ENCODE measurements at regions not wholly inside any gene's neighbourhood (a gene's known extent, or its start where the extent isn't known, plus 50 kb on each side); places are given as distances from the start of the nearest gene placed in this dataset.

GRCh38 chr3:170732660-170733245, 137.2 kb downstream of the RPL22L1 start:
- no peak for FAIRE-seq
- DNase-seq (ENCODE audit: low spot score): no peak

- no peak for DNase-seq (ENCODE audit: low spot score)
- FAIRE-seq: no peak
Observed at GRCh38 chr3:170731281-170731680, 138.7 kb downstream of the RPL22L1 start.

- DNase-seq (ENCODE audit: low spot score): no peak
- FAIRE-seq: no peak
Observed at GRCh38 chr3:170730071-170730812, 139.8 kb downstream of the RPL22L1 start.

GRCh38 chr3:170728181-170728580, 141.8 kb downstream of the RPL22L1 start:
- FAIRE-seq (no peak), DNase-seq (ENCODE audit: low spot score) (no peak)

GRCh38 chr3:170727754-170728153, 141.9 kb upstream of the SLC7A14 start:
- DNase-seq (ENCODE audit: low spot score): no peak
- FAIRE-seq: no peak

- FAIRE-seq: no peak
Observed at GRCh38 chr3:170726976-170727661, 141.2 kb upstream of the SLC7A14 start.

GRCh38 chr3:170725285-170725731, 139.4 kb upstream of the SLC7A14 start:
- DNase-seq (ENCODE audit: low spot score) (peak; percentile 32), FAIRE-seq (no peak)

More at GRCh38 chr3:170726976-170727661, 141.2 kb upstream of the SLC7A14 start:
- DNase-seq (ENCODE audit: low spot score): peak; percentile 90

GRCh38 chr3:170724599-170725280, 138.9 kb upstream of the SLC7A14 start:
- DNase-seq (ENCODE audit: low spot score) (peak; percentile 53), FAIRE-seq (peak; percentile 30)

- FAIRE-seq (peak; percentile 73), DNase-seq (ENCODE audit: low spot score) (no peak)
Observed at GRCh38 chr3:170723241-170723640, 137.4 kb upstream of the SLC7A14 start.

GRCh38 chr3:170721563-170721962, 135.7 kb upstream of the SLC7A14 start:
- DNase-seq (ENCODE audit: low spot score): no peak

GRCh38 chr3:170719300-170719699, 133.4 kb upstream of the SLC7A14 start:
- no peak for FAIRE-seq
- no peak for DNase-seq (ENCODE audit: low spot score)

More at GRCh38 chr3:170721563-170721962, 135.7 kb upstream of the SLC7A14 start:
- FAIRE-seq: no peak

- FAIRE-seq (no peak), DNase-seq (ENCODE audit: low spot score) (no peak)
Observed at GRCh38 chr3:170718848-170719247, 133.0 kb upstream of the SLC7A14 start.

- DNase-seq (ENCODE audit: low spot score) (no peak), FAIRE-seq (no peak)
Observed at GRCh38 chr3:170717410-170718402, 131.8 kb upstream of the SLC7A14 start.

- FAIRE-seq: no peak
Observed at GRCh38 chr3:170716172-170716805, 130.4 kb upstream of the SLC7A14 start.

GRCh38 chr3:170714562-170715535, 129.0 kb upstream of the SLC7A14 start:
- DNase-seq (ENCODE audit: low spot score): peak; percentile 71
- FAIRE-seq: peak; percentile 91

More at GRCh38 chr3:170716172-170716805, 130.4 kb upstream of the SLC7A14 start:
- no peak for DNase-seq (ENCODE audit: low spot score)

GRCh38 chr3:170714122-170714521, 128.2 kb upstream of the SLC7A14 start:
- peak; percentile 69 for DNase-seq (ENCODE audit: low spot score)

GRCh38 chr3:170713653-170714052, 127.8 kb upstream of the SLC7A14 start:
- DNase-seq (ENCODE audit: low spot score): no peak
- FAIRE-seq: no peak

More at GRCh38 chr3:170714122-170714521, 128.2 kb upstream of the SLC7A14 start:
- FAIRE-seq: no peak

- DNase-seq (ENCODE audit: low spot score) (no peak), FAIRE-seq (no peak)
Observed at GRCh38 chr3:170712798-170713197, 126.9 kb upstream of the SLC7A14 start.

GRCh38 chr3:170712336-170712735, 126.5 kb upstream of the SLC7A14 start:
- DNase-seq (ENCODE audit: low spot score) (no peak), FAIRE-seq (no peak)
